ENCODE measurements at regions not wholly inside any gene's neighbourhood (a gene's known extent, or its start where the extent isn't known, plus 50 kb on each side); places are given as distances from the start of the nearest gene placed in this dataset.

GRCh38 chr13:64223016-64223415, 2807.4 kb upstream of the PCDH20 start:
- Histone ChIP-seq H3K4me3 (ENCODE audit: insufficient read depth, low read depth, low read length, poor library complexity, severe bottlenecking) (no peak overlapping the region), H3K27ac (ENCODE audit: insufficient read depth, low read length, poor library complexity, severe bottlenecking) (no peak overlapping the region), H3K27me3 (replicated peaks; ENCODE audit: control insufficient read depth, insufficient read depth, low read length, poor library complexity, severe bottlenecking) (no peaks in the 10 kb centered on the region), H3K36me3 (ENCODE audit: control insufficient read depth, insufficient read depth, low read length) (no peaks in the 10 kb centered on the region), H3K4me1 (ENCODE audit: control insufficient read depth, insufficient read depth, low read length, poor library complexity, severe bottlenecking) (no peaks in the 10 kb centered on the region), H3K9me3 (ENCODE audit: control insufficient read depth, low read length) (no peaks in the 10 kb centered on the region)
- DNase-seq, result no peak

- no peak for DNase-seq
- Histone ChIP-seq H3K9me3 (ENCODE audit: control insufficient read depth, low read length) (no peaks in the 10 kb centered on the region), H3K36me3 (ENCODE audit: control insufficient read depth, insufficient read depth, low read length) (no peaks in the 10 kb centered on the region), H3K4me3 (ENCODE audit: insufficient read depth, low read depth, low read length, poor library complexity, severe bottlenecking) (no peak overlapping the region), H3K4me1 (ENCODE audit: control insufficient read depth, insufficient read depth, low read length, poor library complexity, severe bottlenecking) (no peaks in the 10 kb centered on the region), H3K27me3 (replicated peaks; ENCODE audit: control insufficient read depth, insufficient read depth, low read length, poor library complexity, severe bottlenecking) (no peaks in the 10 kb centered on the region), H3K27ac (ENCODE audit: insufficient read depth, low read length, poor library complexity, severe bottlenecking) (no peak overlapping the region)
Observed at GRCh38 chr13:64206430-64207225, 2791.0 kb upstream of the PCDH20 start.

- H3K9me3 ChIP-seq (ENCODE audit: control insufficient read depth, low read length), result no peaks in the 10 kb centered on the region
- H3K4me3 ChIP-seq (ENCODE audit: insufficient read depth, low read depth, low read length, poor library complexity, severe bottlenecking), result no peak overlapping the region
- no peak overlapping the region for H3K27ac ChIP-seq (ENCODE audit: insufficient read depth, low read length, poor library complexity, severe bottlenecking)
- H3K36me3 ChIP-seq (ENCODE audit: control insufficient read depth, insufficient read depth, low read length), result no peaks in the 10 kb centered on the region
- no peaks in the 10 kb centered on the region for H3K27me3 ChIP-seq (replicated peaks; ENCODE audit: control insufficient read depth, insufficient read depth, low read length, poor library complexity, severe bottlenecking)
- H3K4me1 ChIP-seq (ENCODE audit: control insufficient read depth, insufficient read depth, low read length, poor library complexity, severe bottlenecking), result no peaks in the 10 kb centered on the region
- no peak for DNase-seq
Observed at GRCh38 chr13:64202517-64202916, 2786.9 kb upstream of the PCDH20 start.

GRCh38 chr13:64197232-64197631, 2781.6 kb upstream of the PCDH20 start:
- Histone ChIP-seq H3K4me1 (ENCODE audit: control insufficient read depth, insufficient read depth, low read length, poor library complexity, severe bottlenecking) (no peaks in the 10 kb centered on the region), H3K27ac (ENCODE audit: insufficient read depth, low read length, poor library complexity, severe bottlenecking) (no peak overlapping the region), H3K27me3 (replicated peaks; ENCODE audit: control insufficient read depth, insufficient read depth, low read length, poor library complexity, severe bottlenecking) (no peaks in the 10 kb centered on the region), H3K9me3 (ENCODE audit: control insufficient read depth, low read length) (no peaks in the 10 kb centered on the region), H3K4me3 (ENCODE audit: insufficient read depth, low read depth, low read length, poor library complexity, severe bottlenecking) (no peak overlapping the region), H3K36me3 (ENCODE audit: control insufficient read depth, insufficient read depth, low read length) (no peaks in the 10 kb centered on the region)
- no peak for DNase-seq

GRCh38 chr13:64186503-64187250, 2771.0 kb upstream of the PCDH20 start:
- Histone ChIP-seq H3K27ac (ENCODE audit: insufficient read depth, low read length, poor library complexity, severe bottlenecking) (no peak overlapping the region), H3K4me1 (ENCODE audit: control insufficient read depth, insufficient read depth, low read length, poor library complexity, severe bottlenecking) (no peaks in the 10 kb centered on the region), H3K27me3 (replicated peaks; ENCODE audit: control insufficient read depth, insufficient read depth, low read length, poor library complexity, severe bottlenecking) (no peaks in the 10 kb centered on the region), H3K9me3 (ENCODE audit: control insufficient read depth, low read length) (no peaks in the 10 kb centered on the region), H3K4me3 (ENCODE audit: insufficient read depth, low read depth, low read length, poor library complexity, severe bottlenecking) (no peak overlapping the region), H3K36me3 (ENCODE audit: control insufficient read depth, insufficient read depth, low read length) (no peaks in the 10 kb centered on the region)
- no peak for DNase-seq

- Histone ChIP-seq H3K9me3 (ENCODE audit: control insufficient read depth, low read length) (no peaks in the 10 kb centered on the region), H3K4me3 (ENCODE audit: insufficient read depth, low read depth, low read length, poor library complexity, severe bottlenecking) (no peak overlapping the region), H3K36me3 (ENCODE audit: control insufficient read depth, insufficient read depth, low read length) (no peaks in the 10 kb centered on the region), H3K27me3 (replicated peaks; ENCODE audit: control insufficient read depth, insufficient read depth, low read length, poor library complexity, severe bottlenecking) (no peaks in the 10 kb centered on the region), H3K4me1 (ENCODE audit: control insufficient read depth, insufficient read depth, low read length, poor library complexity, severe bottlenecking) (no peaks in the 10 kb centered on the region), H3K27ac (ENCODE audit: insufficient read depth, low read length, poor library complexity, severe bottlenecking) (no peak overlapping the region)
- DNase-seq, result no peak
Observed at GRCh38 chr13:64186071-64186470, 2770.4 kb upstream of the PCDH20 start.

GRCh38 chr13:64180756-64181155, 2765.1 kb upstream of the PCDH20 start:
- H3K27ac ChIP-seq (ENCODE audit: insufficient read depth, low read length, poor library complexity, severe bottlenecking), result no peak overlapping the region
- no peaks in the 10 kb centered on the region for H3K36me3 ChIP-seq (ENCODE audit: control insufficient read depth, insufficient read depth, low read length)
- no peak for DNase-seq
- no peaks in the 10 kb centered on the region for H3K27me3 ChIP-seq (replicated peaks; ENCODE audit: control insufficient read depth, insufficient read depth, low read length, poor library complexity, severe bottlenecking)
- H3K9me3 ChIP-seq (ENCODE audit: control insufficient read depth, low read length), result no peaks in the 10 kb centered on the region
- H3K4me1 ChIP-seq (ENCODE audit: control insufficient read depth, insufficient read depth, low read length, poor library complexity, severe bottlenecking), result no peaks in the 10 kb centered on the region
- no peak overlapping the region for H3K4me3 ChIP-seq (ENCODE audit: insufficient read depth, low read depth, low read length, poor library complexity, severe bottlenecking)

GRCh38 chr13:64165826-64166225, 2750.2 kb upstream of the PCDH20 start:
- no peaks in the 10 kb centered on the region for H3K36me3 ChIP-seq (ENCODE audit: control insufficient read depth, insufficient read depth, low read length)
- no peak for DNase-seq
- H3K27ac ChIP-seq (ENCODE audit: insufficient read depth, low read length, poor library complexity, severe bottlenecking), result no peak overlapping the region
- H3K27me3 ChIP-seq (replicated peaks; ENCODE audit: control insufficient read depth, insufficient read depth, low read length, poor library complexity, severe bottlenecking), result no peaks in the 10 kb centered on the region
- no peaks in the 10 kb centered on the region for H3K9me3 ChIP-seq (ENCODE audit: control insufficient read depth, low read length)
- no peak overlapping the region for H3K4me3 ChIP-seq (ENCODE audit: insufficient read depth, low read depth, low read length, poor library complexity, severe bottlenecking)
- no peaks in the 10 kb centered on the region for H3K4me1 ChIP-seq (ENCODE audit: control insufficient read depth, insufficient read depth, low read length, poor library complexity, severe bottlenecking)

GRCh38 chr13:64164435-64164834, 2748.8 kb upstream of the PCDH20 start:
- Histone ChIP-seq H3K4me1 (ENCODE audit: control insufficient read depth, insufficient read depth, low read length, poor library complexity, severe bottlenecking) (no peaks in the 10 kb centered on the region), H3K27me3 (replicated peaks; ENCODE audit: control insufficient read depth, insufficient read depth, low read length, poor library complexity, severe bottlenecking) (no peaks in the 10 kb centered on the region), H3K36me3 (ENCODE audit: control insufficient read depth, insufficient read depth, low read length) (no peaks in the 10 kb centered on the region), H3K4me3 (ENCODE audit: insufficient read depth, low read depth, low read length, poor library complexity, severe bottlenecking) (no peak overlapping the region), H3K27ac (ENCODE audit: insufficient read depth, low read length, poor library complexity, severe bottlenecking) (no peak overlapping the region), H3K9me3 (ENCODE audit: control insufficient read depth, low read length) (no peaks in the 10 kb centered on the region)
- no peak for DNase-seq

GRCh38 chr13:64160479-64160878, 2744.8 kb upstream of the PCDH20 start:
- Histone ChIP-seq H3K4me1 (ENCODE audit: control insufficient read depth, insufficient read depth, low read length, poor library complexity, severe bottlenecking) (no peaks in the 10 kb centered on the region), H3K9me3 (ENCODE audit: control insufficient read depth, low read length) (no peaks in the 10 kb centered on the region), H3K36me3 (ENCODE audit: control insufficient read depth, insufficient read depth, low read length) (no peaks in the 10 kb centered on the region), H3K4me3 (ENCODE audit: insufficient read depth, low read depth, low read length, poor library complexity, severe bottlenecking) (no peak overlapping the region), H3K27me3 (replicated peaks; ENCODE audit: control insufficient read depth, insufficient read depth, low read length, poor library complexity, severe bottlenecking) (no peaks in the 10 kb centered on the region), H3K27ac (ENCODE audit: insufficient read depth, low read length, poor library complexity, severe bottlenecking) (no peak overlapping the region)
- no peak for DNase-seq

All from effector memory CD4-positive, alpha-beta T cell (primary cell).